ENCODE measurements at regions not wholly inside any gene's neighbourhood (a gene's known extent, or its start where the extent isn't known, plus 50 kb on each side); places are given as distances from the start of the nearest gene placed in this dataset.

DNA sequence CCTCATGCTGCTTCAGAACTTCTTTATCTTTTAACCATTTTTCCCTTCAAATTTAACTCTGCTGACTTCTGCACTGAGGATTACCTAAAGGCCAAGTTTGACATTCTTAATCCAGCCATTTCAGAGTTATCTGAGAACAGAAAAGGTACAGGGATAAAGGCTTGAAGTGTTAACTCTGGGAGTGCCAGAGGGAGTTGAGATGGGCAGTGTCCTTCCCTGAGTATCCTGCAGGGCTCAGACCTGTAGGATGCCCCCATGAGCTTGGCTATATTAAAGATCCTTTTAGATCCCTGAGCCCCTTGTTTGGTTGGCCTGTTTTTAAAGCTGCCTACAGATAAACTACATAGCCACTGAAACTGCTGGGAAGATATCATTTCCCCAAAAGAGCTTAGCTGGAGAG, 268.4 kb upstream of the KIRREL3 start:
- Mint-ChIP-seq H3K27ac (ENCODE audit: unreplicated experiment) (no peak overlapping the region), H3K4me3 (ENCODE audit: unreplicated experiment) (no peak overlapping the region), H3K9me3 (ENCODE audit: unreplicated experiment) (peaks cover 2% of the 10 kb centered on the region), H3K36me3 (ENCODE audit: unreplicated experiment) (peaks cover 11% of the 10 kb centered on the region), H3K27me3 (ENCODE audit: unreplicated experiment) (peaks cover 1% of the 10 kb centered on the region), H3K4me1 (ENCODE audit: low read depth, unreplicated experiment) (no peaks in the 10 kb centered on the region)
- TF ChIP-seq CTCF (IDR thresholded peaks at IDR 0.05; ENCODE audit: partially characterized antibody, unreplicated experiment), result no peak
- DNase-seq, result no peak

GRCh38 chr11:127268521-127268920, 268.0 kb upstream of the KIRREL3 start:
- Mint-ChIP-seq H3K9me3 (ENCODE audit: unreplicated experiment) (peaks cover 2% of the 10 kb centered on the region), H3K36me3 (ENCODE audit: unreplicated experiment) (peaks cover 11% of the 10 kb centered on the region), H3K4me1 (ENCODE audit: low read depth, unreplicated experiment) (no peaks in the 10 kb centered on the region), H3K27ac (ENCODE audit: unreplicated experiment) (no peak overlapping the region), H3K4me3 (ENCODE audit: unreplicated experiment) (no peak overlapping the region), H3K27me3 (ENCODE audit: unreplicated experiment) (peaks cover 1% of the 10 kb centered on the region)
- no peak for DNase-seq
- no peak for TF ChIP-seq CTCF (IDR thresholded peaks at IDR 0.05; ENCODE audit: partially characterized antibody, unreplicated experiment)

DNA sequence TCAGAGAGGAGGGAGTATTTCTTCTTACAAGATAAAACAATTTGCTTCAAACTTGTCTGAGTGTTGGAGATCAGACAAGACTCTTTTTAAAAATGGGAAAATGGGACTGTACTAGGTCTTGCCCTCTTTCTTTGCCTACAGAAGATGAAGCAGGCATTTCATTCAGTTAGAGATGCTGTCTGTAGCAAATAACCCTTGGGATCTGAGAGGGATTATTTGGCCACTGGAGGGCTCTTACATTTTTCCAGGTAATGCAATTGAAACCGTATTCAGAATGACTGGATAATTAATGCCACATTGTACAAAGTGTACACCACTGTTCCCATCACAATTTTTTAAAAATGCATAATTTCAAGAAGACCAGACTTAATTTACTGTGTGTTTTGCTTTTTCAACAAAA, 258.5 kb upstream of the KIRREL3 start:
- H3K36me3 Mint-ChIP-seq (ENCODE audit: unreplicated experiment), result peaks cover 5% of the 10 kb centered on the region
- H3K27me3 Mint-ChIP-seq (ENCODE audit: unreplicated experiment), result peaks cover 3% of the 10 kb centered on the region
- no peaks in the 10 kb centered on the region for H3K4me1 Mint-ChIP-seq (ENCODE audit: low read depth, unreplicated experiment)
- no peak for DNase-seq
- TF ChIP-seq CTCF (IDR thresholded peaks at IDR 0.05; ENCODE audit: partially characterized antibody, unreplicated experiment), result no peak
- no peak overlapping the region for H3K4me3 Mint-ChIP-seq (ENCODE audit: unreplicated experiment)
- H3K27ac Mint-ChIP-seq (ENCODE audit: unreplicated experiment), result no peak overlapping the region
- H3K9me3 Mint-ChIP-seq (ENCODE audit: unreplicated experiment), result no peaks in the 10 kb centered on the region

GRCh38 chr11:127255209-127255608, 254.6 kb upstream of the KIRREL3 start:
- Mint-ChIP-seq H3K4me3 (ENCODE audit: unreplicated experiment) (no peak overlapping the region), H3K27me3 (ENCODE audit: unreplicated experiment) (peaks cover 3% of the 10 kb centered on the region), H3K27ac (ENCODE audit: unreplicated experiment) (no peak overlapping the region), H3K9me3 (ENCODE audit: unreplicated experiment) (no peaks in the 10 kb centered on the region), H3K4me1 (ENCODE audit: low read depth, unreplicated experiment) (no peaks in the 10 kb centered on the region), H3K36me3 (ENCODE audit: unreplicated experiment) (peaks cover 5% of the 10 kb centered on the region)
- no peak for TF ChIP-seq CTCF (IDR thresholded peaks at IDR 0.05; ENCODE audit: partially characterized antibody, unreplicated experiment)
- no peak for DNase-seq

- Mint-ChIP-seq H3K27me3 (ENCODE audit: unreplicated experiment) (no peaks in the 10 kb centered on the region), H3K36me3 (ENCODE audit: unreplicated experiment) (peaks cover 5% of the 10 kb centered on the region), H3K9me3 (ENCODE audit: unreplicated experiment) (no peaks in the 10 kb centered on the region), H3K4me3 (ENCODE audit: unreplicated experiment) (no peak overlapping the region), H3K4me1 (ENCODE audit: low read depth, unreplicated experiment) (peaks cover 14% of the 10 kb centered on the region), H3K27ac (ENCODE audit: unreplicated experiment) (no peak overlapping the region)
- TF ChIP-seq CTCF (IDR thresholded peaks at IDR 0.05; ENCODE audit: partially characterized antibody, unreplicated experiment), result no peak
- no peak for DNase-seq
Observed at GRCh38 chr11:127252321-127252720, 251.8 kb upstream of the KIRREL3 start.
